ENCODE measurements at regions not wholly inside any gene's neighbourhood (a gene's known extent, or its start where the extent isn't known, plus 50 kb on each side); places are given as distances from the start of the nearest gene placed in this dataset.

- TF ChIP-seq CTCF (IDR thresholded peaks at IDR 0.05; ENCODE audit: control extremely low read depth in 1 of 3, insufficient read depth in 1 of 3, low read depth in 1 of 3, low read length in 3 of 3) = no peak
- TF ChIP-seq RFX5 (IDR thresholded peaks at IDR 0.05; ENCODE audit: borderline replicate concordance, low read depth, low read length) = no peak
- no peak for TF ChIP-seq POLR2A (IDR thresholded peaks at IDR 0.05; ENCODE audit: control extremely low read depth in 1 of 2, low read depth in 2 of 2, low read length in 2 of 2)
- TF ChIP-seq RBBP5 (IDR thresholded peaks at IDR 0.05; ENCODE audit: borderline replicate concordance, low read depth, low read length) = no peak
- no peak for TF ChIP-seq CHD2 (IDR thresholded peaks at IDR 0.05; ENCODE audit: low read length)
- TF ChIP-seq RAD21 (IDR thresholded peaks at IDR 0.05 in 1 of 2, conservative IDR thresholded peaks at IDR 0.05 in 1 of 2; ENCODE audit: low read depth in 2 of 2, low read length in 2 of 2) = no peak
These were observed 78.0 kb downstream of the ARL6IP4 start for GRCh38 chr12:123058481-123058880.
